ENCODE measurements at regions not wholly inside any gene's neighbourhood (a gene's known extent, or its start where the extent isn't known, plus 50 kb on each side); places are given as distances from the start of the nearest gene placed in this dataset.
"Not testable (repeated sequence)": the region's sequence is repeated elsewhere in the genome, so short reads cannot be mapped to it uniquely, and the experiment has no call there.

GRCh38 chr18:39205565-39206195 is 1640.1 kb upstream of the CELF4 start:
- no peak for DNase-seq

DNA sequence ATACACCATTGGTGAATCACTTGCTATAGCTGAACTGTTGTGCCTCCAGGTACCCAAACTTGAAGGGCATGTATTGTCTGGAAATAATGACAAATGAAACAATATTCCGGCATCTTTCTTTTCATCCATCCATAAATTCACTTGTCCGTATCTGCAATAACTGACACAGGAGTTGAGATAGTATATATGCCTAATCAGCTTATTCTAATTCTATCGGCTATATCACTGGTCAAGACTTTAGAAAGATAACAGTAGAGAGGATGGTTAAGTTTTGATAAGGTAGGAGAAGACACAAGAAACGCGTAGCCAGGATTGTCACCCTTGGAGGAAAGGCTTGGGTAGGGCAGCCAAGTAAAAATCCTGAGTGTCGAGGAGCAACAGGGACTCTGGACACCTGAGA is 1634.6 kb upstream of the CELF4 start:
- no peak for DNase-seq

DNA sequence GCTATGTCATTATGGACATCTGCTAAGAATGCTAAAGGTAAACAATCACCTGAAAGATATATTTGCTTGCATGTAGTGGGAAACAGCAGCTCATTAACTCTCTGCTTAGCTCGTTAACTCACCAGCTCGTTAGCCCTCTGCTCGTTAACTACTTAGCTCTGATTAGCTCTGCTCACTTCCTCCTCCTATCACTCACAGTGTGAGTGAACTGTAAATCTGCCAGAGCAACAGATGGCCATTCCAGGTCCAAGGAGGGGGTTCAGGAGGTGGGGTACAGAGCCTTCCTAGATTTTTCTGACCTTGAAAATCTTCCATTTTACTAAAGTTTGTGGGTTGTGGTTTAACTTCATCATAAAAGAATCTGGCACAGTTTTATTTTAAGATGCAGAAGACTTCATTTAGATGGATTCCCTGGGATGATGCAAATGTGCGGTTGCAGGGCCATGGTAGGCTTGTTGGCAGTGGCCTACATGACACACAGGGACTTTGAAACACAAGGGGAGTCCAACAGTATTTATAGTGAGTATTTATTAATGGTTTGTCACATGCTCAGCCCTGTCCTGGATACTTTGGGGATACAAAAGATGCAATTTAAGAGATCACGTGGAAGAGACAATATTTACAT is 1633.7 kb upstream of the CELF4 start:
- DNase-seq = no peak

GRCh38 chr18:39198376-39198775 is 1632.8 kb upstream of the CELF4 start:
- DNase-seq = no peak

GRCh38 chr18:39191931-39192330 is 1626.3 kb upstream of the CELF4 start:
- no peak for DNase-seq

DNA sequence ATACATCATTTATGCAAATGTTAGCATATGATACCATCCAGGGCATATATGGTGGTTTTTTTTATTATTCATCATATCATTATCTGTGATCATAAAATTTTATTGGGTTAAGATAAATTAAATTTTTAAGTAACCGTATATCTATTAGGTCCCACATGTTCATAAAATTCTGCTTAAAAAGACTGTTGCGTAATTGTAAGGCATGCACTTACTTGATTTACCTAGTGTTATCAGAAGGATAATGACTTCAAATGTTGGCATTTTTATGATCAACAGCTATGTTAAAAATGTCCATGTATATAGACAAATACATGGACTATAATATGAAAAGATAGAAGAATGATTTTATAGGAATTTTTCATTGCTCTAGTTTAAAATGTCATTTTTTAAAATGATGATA is 1625.5 kb upstream of the CELF4 start:
- no peak for DNase-seq

DNA sequence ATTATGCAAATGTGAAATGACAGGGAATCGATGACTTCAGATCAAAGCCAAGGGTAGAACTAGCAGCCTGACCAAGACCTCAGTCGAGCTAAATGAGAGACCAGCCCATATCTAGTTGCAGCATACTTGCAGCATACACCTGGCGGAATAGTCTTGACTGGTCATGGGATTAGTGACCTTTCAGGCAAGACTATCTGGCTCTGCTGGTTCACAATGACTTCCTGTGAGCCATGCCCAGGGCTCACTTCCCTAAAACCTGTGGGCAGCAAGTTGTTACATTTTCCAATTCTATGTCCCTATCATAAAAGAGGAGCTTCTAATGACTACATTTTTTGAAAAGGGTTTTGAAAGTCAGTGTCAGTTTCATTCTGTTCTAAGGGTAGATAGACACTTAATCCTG is 1624.9 kb upstream of the CELF4 start:
- no peak for DNase-seq

GRCh38 chr18:39188278-39188677 is 1622.7 kb upstream of the CELF4 start:
- DNase-seq = no peak

GRCh38 chr18:39186008-39186407 is 1620.4 kb upstream of the CELF4 start:
- DNase-seq = no peak

DNA sequence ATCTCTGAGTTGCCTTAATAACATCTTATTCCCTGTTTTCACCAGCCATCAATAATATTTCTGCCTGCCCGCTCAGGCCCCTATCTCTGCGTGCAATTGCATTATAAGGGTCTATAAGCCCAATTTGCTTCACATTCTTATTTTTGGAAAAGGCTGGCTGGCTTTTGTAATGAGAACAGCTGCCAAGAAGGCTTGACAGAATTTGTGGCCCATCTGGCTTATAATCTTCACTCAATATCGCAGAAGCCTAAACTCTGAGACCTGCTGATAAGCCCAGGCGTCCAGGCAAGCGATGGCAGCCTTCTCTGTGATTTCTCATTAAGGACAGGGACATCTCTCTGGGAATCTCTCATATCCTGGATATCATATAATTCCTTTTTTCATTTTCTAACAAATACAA is 1618.6 kb upstream of the CELF4 start:
- DNase-seq = no peak

DNA sequence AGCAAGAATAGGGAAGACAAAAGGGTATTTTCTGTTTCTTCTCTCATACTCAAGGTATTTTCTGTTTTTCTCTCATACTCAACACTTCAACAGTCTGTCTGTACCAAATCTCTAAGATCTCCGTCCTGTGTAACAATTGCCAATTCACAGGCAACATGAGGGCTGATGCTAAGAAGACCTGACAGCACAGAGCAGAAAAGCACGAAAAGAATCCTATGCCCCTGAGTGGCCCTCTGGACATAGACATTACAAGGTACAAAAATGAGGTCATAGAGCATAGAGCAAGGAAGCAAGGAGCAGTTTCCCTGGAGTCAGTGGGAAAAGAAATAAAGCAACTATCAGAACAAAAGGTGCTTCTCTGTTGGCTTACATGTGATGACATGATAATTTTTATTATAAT is 1612.6 kb upstream of the CELF4 start:
- DNase-seq = no peak

DNA sequence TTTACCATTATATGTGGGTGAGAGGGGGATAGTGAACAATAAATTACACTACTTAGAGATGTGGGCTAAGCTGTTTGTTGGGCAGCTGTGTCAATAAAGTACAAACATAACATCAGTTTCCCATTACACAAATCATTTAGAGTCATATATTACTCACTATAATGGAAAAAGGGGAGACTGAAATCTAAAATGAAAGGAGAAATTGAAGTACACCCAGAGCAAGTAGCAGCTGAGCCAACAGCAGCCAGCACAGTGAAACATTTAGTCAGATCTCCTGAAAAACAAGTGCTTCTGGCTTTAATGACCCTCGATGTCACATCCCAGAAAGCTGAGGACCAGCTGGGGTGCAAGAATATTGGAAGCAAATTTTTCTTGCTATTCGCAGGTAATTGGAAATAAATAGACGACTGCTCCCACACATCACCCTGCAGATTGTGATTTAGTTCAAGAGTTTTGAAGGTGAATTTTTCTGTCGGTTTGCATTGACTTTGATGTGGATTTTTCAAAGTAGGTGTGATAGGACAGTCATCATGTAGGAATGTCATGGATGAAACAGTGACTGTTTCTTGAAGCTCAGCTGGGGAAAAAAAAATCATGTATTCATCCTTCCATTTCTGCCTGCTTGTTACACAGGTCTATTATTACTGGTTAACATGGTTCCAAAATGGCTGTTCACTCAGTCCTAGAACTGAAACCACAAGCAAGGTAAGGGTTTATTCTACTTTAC is 1607.3 kb upstream of the CELF4 start:
- peak; percentile 69 for DNase-seq

DNA sequence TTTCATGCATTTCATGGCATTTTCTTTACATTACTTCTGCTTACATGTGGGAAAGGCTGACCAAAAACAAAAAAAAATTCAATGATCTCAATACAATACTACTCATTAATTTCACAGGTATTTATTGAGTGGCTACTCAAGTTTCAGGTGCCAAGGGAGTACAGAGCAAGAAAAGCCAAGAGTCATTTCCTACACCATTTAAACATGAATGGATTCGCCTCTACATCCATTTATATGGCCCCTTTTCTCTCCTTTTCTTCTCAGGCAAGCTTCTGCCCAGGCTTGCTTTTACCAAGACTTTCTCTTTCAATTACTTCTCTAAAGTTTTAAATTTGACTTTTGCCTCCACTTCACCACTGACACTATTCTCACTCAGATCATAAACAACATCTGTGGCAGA is 1603.1 kb upstream of the CELF4 start:
- DNase-seq = no peak

DNA sequence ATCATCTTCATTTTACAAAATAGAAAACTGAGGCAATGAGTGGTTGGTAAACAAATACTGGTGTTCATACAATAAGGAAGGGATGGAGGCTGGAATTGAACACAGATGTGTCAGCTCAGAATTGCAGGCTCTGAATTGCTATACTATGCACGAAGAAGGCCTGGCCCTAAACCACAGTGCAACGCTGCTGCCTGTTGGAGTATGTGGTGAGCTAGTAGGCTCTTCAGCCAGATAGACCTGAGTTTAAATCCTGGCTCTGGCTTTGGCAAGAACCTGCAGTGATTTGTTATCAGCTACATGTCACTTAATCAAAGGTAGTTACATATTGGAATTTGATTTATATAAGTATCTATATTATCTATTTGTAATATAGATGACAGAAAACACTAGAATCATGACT is 1602.4 kb upstream of the CELF4 start:
- DNase-seq = no peak

- no peak for DNase-seq
Measured at GRCh38 chr18:39166776-39167175, 1601.2 kb upstream of the CELF4 start.

- no peak for DNase-seq
Measured at GRCh38 chr18:39162013-39162827, 1596.6 kb upstream of the CELF4 start.

GRCh38 chr18:39149211-39149806 is 1583.7 kb upstream of the CELF4 start:
- no peak for DNase-seq

DNA sequence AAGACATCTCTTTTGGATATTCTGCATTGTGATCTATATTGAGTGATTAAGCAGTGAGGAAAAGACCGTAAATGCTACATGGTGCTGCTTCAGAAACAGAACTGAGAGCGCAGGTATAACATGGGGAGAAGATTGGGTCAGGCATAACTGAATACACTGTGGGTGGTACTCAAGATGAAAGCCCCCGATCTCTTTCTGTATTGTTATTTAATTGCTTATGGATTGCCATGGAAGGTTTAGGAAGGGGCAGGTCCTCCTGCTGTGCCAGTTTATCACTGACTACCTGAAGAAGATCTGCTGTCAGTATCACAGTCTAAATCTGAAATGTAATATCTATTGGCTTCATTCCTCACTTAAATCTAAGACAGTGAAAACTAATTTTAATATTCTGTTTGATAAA is 1568.7 kb upstream of the CELF4 start:
- no peak for DNase-seq

DNA sequence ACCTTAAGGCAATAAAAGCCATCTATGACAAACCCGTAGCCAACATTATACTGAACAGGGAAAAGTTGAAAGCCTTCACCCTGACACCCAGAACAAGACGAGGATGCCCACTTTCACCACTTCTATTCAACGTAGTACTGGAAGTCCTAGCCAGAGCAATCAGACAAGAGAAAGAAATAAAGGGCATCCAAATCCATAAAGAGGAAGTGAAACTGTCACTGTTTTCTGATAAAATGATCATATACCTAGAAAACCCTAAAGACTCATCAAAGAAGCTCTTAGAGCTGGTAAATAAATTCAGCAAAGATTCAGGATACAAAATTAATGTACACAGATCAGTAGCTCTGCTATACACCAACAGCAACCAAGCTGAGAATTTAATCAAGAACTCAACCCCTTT is 1561.9 kb upstream of the CELF4 start:
- not testable (repeated sequence) for DNase-seq

DNA sequence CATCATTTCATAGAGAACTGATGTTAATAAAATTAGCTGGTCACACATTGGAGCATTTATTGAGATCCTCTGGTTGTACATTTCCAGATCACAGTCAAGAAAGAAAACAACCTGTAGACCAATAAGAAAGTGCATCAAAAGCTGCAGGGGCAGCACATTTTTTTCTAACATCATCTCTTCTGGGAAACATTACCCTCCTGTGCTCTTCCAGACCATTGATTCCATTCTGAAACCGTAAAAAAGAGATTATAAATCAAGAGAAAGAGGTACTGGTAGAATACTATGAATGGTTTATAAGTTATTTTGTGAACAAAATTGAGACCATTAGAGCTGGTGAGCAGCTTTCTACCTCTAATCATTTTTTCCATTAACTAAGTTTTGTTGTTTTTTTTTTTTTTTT is 1548.2 kb upstream of the CELF4 start:
- DNase-seq = no peak

- peak; percentile 17 for DNase-seq
Measured at GRCh38 chr18:39105104-39105503, 1539.5 kb upstream of the CELF4 start.

GRCh38 chr18:39072970-39073369 is 1507.4 kb upstream of the CELF4 start:
- no peak for DNase-seq

DNA sequence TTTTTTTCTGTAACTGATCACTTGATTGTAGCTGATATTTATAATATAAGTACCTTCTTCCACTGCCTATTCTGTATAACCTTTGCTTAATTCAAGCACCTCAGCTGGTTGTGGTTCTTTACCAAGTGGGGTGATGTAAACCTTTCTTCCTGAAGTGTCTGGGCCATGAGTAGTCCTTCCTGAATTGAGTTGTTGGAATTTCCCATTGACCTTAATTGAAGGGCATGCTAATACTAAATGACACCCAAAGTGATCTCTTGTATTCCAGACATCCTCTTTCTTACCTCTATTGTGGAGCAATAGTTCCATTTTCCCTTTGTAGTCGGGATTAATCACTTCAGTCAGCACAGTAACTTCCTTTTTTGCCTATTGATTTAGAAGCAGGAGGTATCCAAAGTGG is 1496.8 kb upstream of the CELF4 start:
- DNase-seq = no peak

Data from NCI-H2081 treated with DMSO at 0.1 percent for 48 hours (cell line).